HL-60 (cell line): ENCODE measurements at regions not wholly inside any gene's neighbourhood (a gene's known extent, or its start where the extent isn't known, plus 50 kb on each side); places are given as distances from the start of the nearest gene placed in this dataset.

ENCODE experiments used
- GABPA ChIP-seq: IDR thresholded peaks from 2 replicates; pipeline ENCODE4 v1.6.1; 2012; ENCODE audit warnings: low read depth
- POLR2AphosphoS5 ChIP-seq: IDR thresholded peaks from 2 replicates; pipeline ENCODE4 v1.6.1; 2012; ENCODE audit warnings: low read depth
- TF ChIP-seq, protein P1 (sequence below): IDR thresholded peaks from one replicate; pipeline ENCODE4 v1.5.1; 2011; ENCODE audit warnings: low read length, control low read depth, inconsistent platforms; ENCODE audit not compliant: insufficient read depth

GRCh38 chr17:14739656-14740431, 439.0 kb downstream of the HS3ST3B1 start:
- TF ChIP-seq, protein P1, sequence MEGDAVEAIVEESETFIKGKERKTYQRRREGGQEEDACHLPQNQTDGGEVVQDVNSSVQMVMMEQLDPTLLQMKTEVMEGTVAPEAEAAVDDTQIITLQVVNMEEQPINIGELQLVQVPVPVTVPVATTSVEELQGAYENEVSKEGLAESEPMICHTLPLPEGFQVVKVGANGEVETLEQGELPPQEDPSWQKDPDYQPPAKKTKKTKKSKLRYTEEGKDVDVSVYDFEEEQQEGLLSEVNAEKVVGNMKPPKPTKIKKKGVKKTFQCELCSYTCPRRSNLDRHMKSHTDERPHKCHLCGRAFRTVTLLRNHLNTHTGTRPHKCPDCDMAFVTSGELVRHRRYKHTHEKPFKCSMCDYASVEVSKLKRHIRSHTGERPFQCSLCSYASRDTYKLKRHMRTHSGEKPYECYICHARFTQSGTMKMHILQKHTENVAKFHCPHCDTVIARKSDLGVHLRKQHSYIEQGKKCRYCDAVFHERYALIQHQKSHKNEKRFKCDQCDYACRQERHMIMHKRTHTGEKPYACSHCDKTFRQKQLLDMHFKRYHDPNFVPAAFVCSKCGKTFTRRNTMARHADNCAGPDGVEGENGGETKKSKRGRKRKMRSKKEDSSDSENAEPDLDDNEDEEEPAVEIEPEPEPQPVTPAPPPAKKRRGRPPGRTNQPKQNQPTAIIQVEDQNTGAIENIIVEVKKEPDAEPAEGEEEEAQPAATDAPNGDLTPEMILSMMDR, result no peak
- TF ChIP-seq POLR2AphosphoS5 (no peak), GABPA (no peak)
